Transverse colon (tissue), 4 donors: ENCODE measurements at regions not wholly inside any gene's neighbourhood (a gene's known extent, or its start where the extent isn't known, plus 50 kb on each side); places are given as distances from the start of the nearest gene placed in this dataset.

Experiments used
- CTCF ChIP-seq, 5 experiments: fragments of 200-600 bp in 3 of 5; fragments of 450-650 bp in 2 of 5; sonication (generic) in 3 of 5; IDR thresholded peaks; 1 replicate in 2 of 5; 2 replicates in 3 of 5; pipeline ENCODE4 v1.5.1; 2016 to 2017; ENCODE audit warnings: antibody characterized with exemption in 5 of 5, inconsistent platforms in 3 of 5, mild to moderate bottlenecking in 2 of 5, moderate library complexity in 1 of 5
- EP300 ChIP-seq: sonication (generic); formaldehyde crosslinking; IDR thresholded peaks from one replicate; pipeline ENCODE4 v1.6.1; 2017; ENCODE audit warnings: antibody characterized with exemption, low read depth
- POLR2AphosphoS5 ChIP-seq, 3 donors: sonication (generic); formaldehyde crosslinking; IDR thresholded peaks; one replicate each; pipeline ENCODE4 v1.6.1; 2016; ENCODE audit warnings: antibody characterized with exemption in 3 of 3

- TF ChIP-seq EP300 (no peak), CTCF (IDR thresholded peaks at IDR 0.05) (no peak), POLR2AphosphoS5 (IDR thresholded peaks at IDR 0.05) (no peak)
Measured at GRCh38 chr5:171659896-171660295, 125.7 kb upstream of the SMIM23 start.
